ENCODE measurements at regions not wholly inside any gene's neighbourhood (a gene's known extent, or its start where the extent isn't known, plus 50 kb on each side); places are given as distances from the start of the nearest gene placed in this dataset.

DNA sequence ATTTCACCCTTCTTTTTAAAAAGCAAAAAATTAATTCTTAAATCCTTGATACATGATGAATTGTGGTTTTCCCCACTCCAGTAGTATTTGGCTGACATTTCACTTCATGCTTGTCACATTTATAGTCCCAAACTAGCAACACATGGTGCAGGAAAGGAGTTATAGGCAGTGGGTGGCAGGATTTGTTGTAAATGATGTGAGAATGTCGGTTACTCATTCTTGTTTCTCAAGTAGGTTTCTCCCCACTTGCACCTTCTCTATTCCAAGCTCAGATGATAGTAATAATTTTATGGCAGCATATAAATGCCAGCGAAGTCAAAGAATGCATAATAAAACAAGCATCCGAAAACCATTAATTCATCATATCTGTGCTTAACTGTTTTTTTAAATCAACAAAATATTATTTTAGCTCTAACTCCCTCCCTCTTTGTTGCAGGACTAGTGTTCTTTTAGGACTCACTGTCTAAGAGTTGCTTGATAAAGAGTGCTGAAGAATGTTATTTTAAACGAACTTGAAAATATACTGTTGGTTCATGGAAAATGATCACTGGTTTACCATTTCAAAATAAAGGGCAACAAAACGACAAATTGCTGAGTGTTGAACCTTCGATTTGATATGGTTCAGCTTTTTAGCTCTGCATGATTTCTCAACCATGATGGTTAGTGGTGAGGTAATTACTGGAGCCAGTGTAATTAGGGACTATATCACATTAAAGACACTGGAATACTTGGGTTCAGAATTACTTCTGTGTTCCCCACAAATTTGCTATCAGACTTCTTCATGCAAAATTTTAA, 88.1 kb upstream of the ADAMTSL1 start:
- TF ChIP-seq, protein P1, sequence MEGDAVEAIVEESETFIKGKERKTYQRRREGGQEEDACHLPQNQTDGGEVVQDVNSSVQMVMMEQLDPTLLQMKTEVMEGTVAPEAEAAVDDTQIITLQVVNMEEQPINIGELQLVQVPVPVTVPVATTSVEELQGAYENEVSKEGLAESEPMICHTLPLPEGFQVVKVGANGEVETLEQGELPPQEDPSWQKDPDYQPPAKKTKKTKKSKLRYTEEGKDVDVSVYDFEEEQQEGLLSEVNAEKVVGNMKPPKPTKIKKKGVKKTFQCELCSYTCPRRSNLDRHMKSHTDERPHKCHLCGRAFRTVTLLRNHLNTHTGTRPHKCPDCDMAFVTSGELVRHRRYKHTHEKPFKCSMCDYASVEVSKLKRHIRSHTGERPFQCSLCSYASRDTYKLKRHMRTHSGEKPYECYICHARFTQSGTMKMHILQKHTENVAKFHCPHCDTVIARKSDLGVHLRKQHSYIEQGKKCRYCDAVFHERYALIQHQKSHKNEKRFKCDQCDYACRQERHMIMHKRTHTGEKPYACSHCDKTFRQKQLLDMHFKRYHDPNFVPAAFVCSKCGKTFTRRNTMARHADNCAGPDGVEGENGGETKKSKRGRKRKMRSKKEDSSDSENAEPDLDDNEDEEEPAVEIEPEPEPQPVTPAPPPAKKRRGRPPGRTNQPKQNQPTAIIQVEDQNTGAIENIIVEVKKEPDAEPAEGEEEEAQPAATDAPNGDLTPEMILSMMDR (conservative IDR thresholded peaks at IDR 0.05 in 1 of 2, IDR thresholded peaks at IDR 0.05 in 1 of 2; ENCODE audit: low read depth in 1 of 2, low read length in 2 of 2) = no peak
- no peak for TF ChIP-seq EZH2 (IDR thresholded peaks at IDR 0.05; ENCODE audit: low read length, missing control alignments)
